MG63 (cell line): ENCODE measurements at regions not wholly inside any gene's neighbourhood (a gene's known extent, or its start where the extent isn't known, plus 50 kb on each side); places are given as distances from the start of the nearest gene placed in this dataset.

ENCODE experiments used
- DNase-seq: peaks from one replicate; pipeline ENCODE4 v3.0.0-alpha.2; 2020
- H3K27me3 ChIP-seq: fragments of 250-450 bp; sonication (Bioruptor Pico); 2 replicates; pipeline ENCODE4 v1.5.1; 2020; ENCODE audit warnings: mild to moderate bottlenecking, moderate library complexity
- H3K36me3 ChIP-seq: fragments of 250-450 bp; sonication (Bioruptor Pico); 2 replicates; pipeline ENCODE4 v1.5.1; 2020; ENCODE audit warnings: mild to moderate bottlenecking, moderate library complexity
- H3K4me3 ChIP-seq: fragments of 250-450 bp; sonication (Bioruptor Pico); 2 replicates; pipeline ENCODE4 v1.5.1; 2020; ENCODE audit warnings: mild to moderate bottlenecking, moderate library complexity
- H3K9me3 ChIP-seq: fragments of 250-450 bp; sonication (Bioruptor Pico); 2 replicates; pipeline ENCODE4 v1.5.1; 2020; ENCODE audit warnings: mild to moderate bottlenecking, moderate library complexity

GRCh38 chr7:153515359-153515758 lies 536.8 kb upstream of the DPP6 start:
- H3K4me3 ChIP-seq: no peak overlapping the region
- no peaks in the 10 kb centered on the region for H3K36me3 ChIP-seq
- no peaks in the 10 kb centered on the region for H3K27me3 ChIP-seq
- no peaks in the 10 kb centered on the region for H3K9me3 ChIP-seq
- DNase-seq: no peak

- H3K27me3 ChIP-seq: no peaks in the 10 kb centered on the region
- DNase-seq: no peak
- H3K36me3 ChIP-seq: no peaks in the 10 kb centered on the region
- H3K4me3 ChIP-seq: no peak overlapping the region
- no peaks in the 10 kb centered on the region for H3K9me3 ChIP-seq
Measured at GRCh38 chr7:153518201-153518984, 533.8 kb upstream of the DPP6 start.

- H3K4me3 ChIP-seq: no peak overlapping the region
- no peaks in the 10 kb centered on the region for H3K9me3 ChIP-seq
- H3K27me3 ChIP-seq: no peaks in the 10 kb centered on the region
- DNase-seq: no peak
- no peaks in the 10 kb centered on the region for H3K36me3 ChIP-seq
Measured at GRCh38 chr7:153521370-153521769, 530.8 kb upstream of the DPP6 start.

- H3K36me3 ChIP-seq: no peaks in the 10 kb centered on the region
- H3K9me3 ChIP-seq: no peaks in the 10 kb centered on the region
- DNase-seq: peak; percentile 2
- H3K4me3 ChIP-seq: no peak overlapping the region
- H3K27me3 ChIP-seq: no peaks in the 10 kb centered on the region
Measured at GRCh38 chr7:153522261-153522660, 529.9 kb upstream of the DPP6 start.

GRCh38 chr7:153523320-153524015 lies 528.7 kb upstream of the DPP6 start:
- no peak overlapping the region for H3K4me3 ChIP-seq
- H3K9me3 ChIP-seq: no peaks in the 10 kb centered on the region
- no peak for DNase-seq
- no peaks in the 10 kb centered on the region for H3K27me3 ChIP-seq
- H3K36me3 ChIP-seq: no peaks in the 10 kb centered on the region

- Histone ChIP-seq H3K9me3 (no peaks in the 10 kb centered on the region), H3K4me3 (no peak overlapping the region), H3K27me3 (no peaks in the 10 kb centered on the region), H3K36me3 (no peaks in the 10 kb centered on the region)
- DNase-seq: peak; percentile 18
Measured at GRCh38 chr7:153524070-153524601, 528.1 kb upstream of the DPP6 start.

GRCh38 chr7:153529100-153529499 lies 523.1 kb upstream of the DPP6 start:
- H3K27me3 ChIP-seq: no peaks in the 10 kb centered on the region
- no peaks in the 10 kb centered on the region for H3K36me3 ChIP-seq
- no peaks in the 10 kb centered on the region for H3K9me3 ChIP-seq
- no peak overlapping the region for H3K4me3 ChIP-seq
- DNase-seq: no peak

- no peak overlapping the region for H3K4me3 ChIP-seq
- no peak for DNase-seq
- H3K36me3 ChIP-seq: no peaks in the 10 kb centered on the region
- no peaks in the 10 kb centered on the region for H3K27me3 ChIP-seq
- H3K9me3 ChIP-seq: no peaks in the 10 kb centered on the region
Measured at GRCh38 chr7:153529651-153530165, 522.5 kb upstream of the DPP6 start.

GRCh38 chr7:153530441-153530840 lies 521.8 kb upstream of the DPP6 start:
- Histone ChIP-seq H3K4me3 (no peak overlapping the region), H3K9me3 (no peaks in the 10 kb centered on the region), H3K36me3 (no peaks in the 10 kb centered on the region), H3K27me3 (no peaks in the 10 kb centered on the region)
- DNase-seq: no peak

- DNase-seq: no peak
- Histone ChIP-seq H3K4me3 (no peak overlapping the region), H3K36me3 (no peaks in the 10 kb centered on the region), H3K9me3 (no peaks in the 10 kb centered on the region), H3K27me3 (no peaks in the 10 kb centered on the region)
Measured at GRCh38 chr7:153532326-153532725, 519.9 kb upstream of the DPP6 start.

GRCh38 chr7:153537271-153537670 lies 514.9 kb upstream of the DPP6 start:
- Histone ChIP-seq H3K4me3 (no peak overlapping the region), H3K9me3 (no peaks in the 10 kb centered on the region), H3K27me3 (no peaks in the 10 kb centered on the region), H3K36me3 (no peaks in the 10 kb centered on the region)
- no peak for DNase-seq

GRCh38 chr7:153541903-153542302 lies 510.3 kb upstream of the DPP6 start:
- DNase-seq: no peak
- H3K4me3 ChIP-seq: no peak overlapping the region
- H3K9me3 ChIP-seq: no peaks in the 10 kb centered on the region
- no peaks in the 10 kb centered on the region for H3K36me3 ChIP-seq
- no peaks in the 10 kb centered on the region for H3K27me3 ChIP-seq

GRCh38 chr7:153543232-153543631 lies 509.0 kb upstream of the DPP6 start:
- H3K27me3 ChIP-seq: no peaks in the 10 kb centered on the region
- H3K4me3 ChIP-seq: no peak overlapping the region

GRCh38 chr7:153550173-153550572 lies 502.0 kb upstream of the DPP6 start:
- Histone ChIP-seq H3K9me3 (no peaks in the 10 kb centered on the region), H3K36me3 (no peaks in the 10 kb centered on the region), H3K4me3 (no peak overlapping the region), H3K27me3 (no peaks in the 10 kb centered on the region)
- DNase-seq: no peak

More at GRCh38 chr7:153543232-153543631, 509.0 kb upstream of the DPP6 start:
- Histone ChIP-seq H3K36me3 (no peaks in the 10 kb centered on the region), H3K9me3 (no peaks in the 10 kb centered on the region)
- DNase-seq: no peak

- H3K36me3 ChIP-seq: no peaks in the 10 kb centered on the region
- no peak overlapping the region for H3K4me3 ChIP-seq
- no peaks in the 10 kb centered on the region for H3K27me3 ChIP-seq
- DNase-seq: no peak
- H3K9me3 ChIP-seq: no peaks in the 10 kb centered on the region
Measured at GRCh38 chr7:153564391-153564790, 487.8 kb upstream of the DPP6 start.

- H3K4me3 ChIP-seq: no peak overlapping the region
- H3K27me3 ChIP-seq: no peaks in the 10 kb centered on the region
- H3K36me3 ChIP-seq: no peaks in the 10 kb centered on the region
- DNase-seq: no peak
- no peaks in the 10 kb centered on the region for H3K9me3 ChIP-seq
Measured at GRCh38 chr7:153566324-153566723, 485.9 kb upstream of the DPP6 start.

- DNase-seq: peak; percentile 68
- H3K9me3 ChIP-seq: no peaks in the 10 kb centered on the region
- H3K27me3 ChIP-seq: no peaks in the 10 kb centered on the region
- no peaks in the 10 kb centered on the region for H3K36me3 ChIP-seq
- no peak overlapping the region for H3K4me3 ChIP-seq
Measured at GRCh38 chr7:153567426-153567825, 484.8 kb upstream of the DPP6 start.
